ENCODE measurements at regions not wholly inside any gene's neighbourhood (a gene's known extent, or its start where the extent isn't known, plus 50 kb on each side); places are given as distances from the start of the nearest gene placed in this dataset.

GRCh38 chr16:87229230-87230188 is 87.7 kb downstream of the C16orf95 start:
- H3K9me3 Mint-ChIP-seq, result peaks cover 3% of the 10 kb centered on the region
- CTCF ChIA-PET, result interaction anchor here (0.7 kb wide), 1 partner anchor 406 kb away, joined by 3 read pairs; no protein-coding TSS in a partner anchor
- no peak overlapping the region for H3K27ac Mint-ChIP-seq
- no peak for DNase-seq
- POLR2A ChIA-PET, result no interaction called here
- intact Hi-C loops (cut with micrococcal nuclease), result no loop called here
- no peaks in the 10 kb centered on the region for H3K36me3 Mint-ChIP-seq
- no peaks in the 10 kb centered on the region for H3K27me3 Mint-ChIP-seq
- H3K4me1 Mint-ChIP-seq (ENCODE audit: low read depth), result no peaks in the 10 kb centered on the region
- no peak overlapping the region for H3K4me3 Mint-ChIP-seq

- peaks cover 3% of the 10 kb centered on the region for H3K9me3 Mint-ChIP-seq
- no peaks in the 10 kb centered on the region for H3K36me3 Mint-ChIP-seq
- CTCF ChIA-PET, result no interaction called here
- H3K4me1 Mint-ChIP-seq (ENCODE audit: low read depth), result no peaks in the 10 kb centered on the region
- H3K4me3 Mint-ChIP-seq, result no peak overlapping the region
- intact Hi-C loops (cut with micrococcal nuclease), result no loop called here
- peaks cover under 1% of the 10 kb centered on the region for H3K27me3 Mint-ChIP-seq
- no peak overlapping the region for H3K27ac Mint-ChIP-seq
- POLR2A ChIA-PET, result no interaction called here
- DNase-seq, result no peak
Measured at GRCh38 chr16:87230571-87230970, 86.6 kb downstream of the C16orf95 start.

- H3K36me3 Mint-ChIP-seq, result no peaks in the 10 kb centered on the region
- POLR2A ChIA-PET, result no interaction called here
- H3K4me3 Mint-ChIP-seq, result no peak overlapping the region
- CTCF ChIA-PET, result interaction anchor here (0.6 kb wide), 1 partner anchor 118 kb away, joined by 5 read pairs; no protein-coding TSS in a partner anchor
- intact Hi-C loops (cut with micrococcal nuclease), result no loop called here
- DNase-seq, result no peak
- H3K27ac Mint-ChIP-seq, result no peak overlapping the region
- H3K27me3 Mint-ChIP-seq, result peaks cover 5% of the 10 kb centered on the region
- H3K9me3 Mint-ChIP-seq, result peaks cover 3% of the 10 kb centered on the region
- H3K4me1 Mint-ChIP-seq (ENCODE audit: low read depth), result peaks cover 5% of the 10 kb centered on the region
Measured at GRCh38 chr16:87231295-87231694, 85.9 kb downstream of the C16orf95 start.

- ChIA-PET POLR2A (no interaction called here), CTCF (no interaction called here)
- peaks cover 8% of the 10 kb centered on the region for H3K27me3 Mint-ChIP-seq
- H3K27ac Mint-ChIP-seq, result no peak overlapping the region
- no peak for DNase-seq
- peaks cover 3% of the 10 kb centered on the region for H3K9me3 Mint-ChIP-seq
- no peaks in the 10 kb centered on the region for H3K36me3 Mint-ChIP-seq
- H3K4me1 Mint-ChIP-seq (ENCODE audit: low read depth), result peaks cover 9% of the 10 kb centered on the region
- H3K4me3 Mint-ChIP-seq, result no peak overlapping the region
- intact Hi-C loops (cut with micrococcal nuclease), result no loop called here
Measured at GRCh38 chr16:87231911-87232310, 85.3 kb downstream of the C16orf95 start.

- DNase-seq, result no peak
- Mint-ChIP-seq H3K4me1 (ENCODE audit: low read depth) (peaks cover 9% of the 10 kb centered on the region), H3K27ac (no peak overlapping the region), H3K27me3 (peaks cover 12% of the 10 kb centered on the region), H3K4me3 (no peak overlapping the region), H3K36me3 (no peaks in the 10 kb centered on the region), H3K9me3 (peaks cover 3% of the 10 kb centered on the region)
- ChIA-PET POLR2A (no interaction called here), CTCF (interaction anchor here (1.2 kb wide), 1 partner anchor 31 kb away, joined by 3 read pairs; no protein-coding TSS in a partner anchor)
- intact Hi-C loops (cut with micrococcal nuclease), result no loop called here
Measured at GRCh38 chr16:87233928-87234327, 83.3 kb downstream of the C16orf95 start.

- no peak overlapping the region for H3K4me3 Mint-ChIP-seq
- peaks cover 3% of the 10 kb centered on the region for H3K9me3 Mint-ChIP-seq
- H3K36me3 Mint-ChIP-seq, result no peaks in the 10 kb centered on the region
- POLR2A ChIA-PET, result no interaction called here
- no peak overlapping the region for H3K27ac Mint-ChIP-seq
- peaks cover 12% of the 10 kb centered on the region for H3K27me3 Mint-ChIP-seq
- CTCF ChIA-PET, result interaction anchor here (1.2 kb wide), 1 partner anchor 31 kb away, joined by 3 read pairs; no protein-coding TSS in a partner anchor
- no peak for DNase-seq
- H3K4me1 Mint-ChIP-seq (ENCODE audit: low read depth), result peaks cover 9% of the 10 kb centered on the region
- intact Hi-C loops (cut with micrococcal nuclease), result no loop called here
Measured at GRCh38 chr16:87234601-87235000, 82.6 kb downstream of the C16orf95 start.

GRCh38 chr16:87235810-87236515 is 81.2 kb downstream of the C16orf95 start:
- POLR2A ChIA-PET, result no interaction called here
- no peak for DNase-seq
- no peak overlapping the region for H3K4me3 Mint-ChIP-seq

GRCh38 chr16:87236516-87237115 is 80.6 kb downstream of the C16orf95 start:
- H3K27me3 Mint-ChIP-seq, result peaks cover 12% of the 10 kb centered on the region
- CTCF ChIA-PET, result no interaction called here
- POLR2A ChIA-PET, result no interaction called here
- H3K4me1 Mint-ChIP-seq (ENCODE audit: low read depth), result peaks cover 11% of the 10 kb centered on the region
- H3K4me3 Mint-ChIP-seq, result no peak overlapping the region
- no peak overlapping the region for H3K27ac Mint-ChIP-seq
- intact Hi-C loops (cut with micrococcal nuclease), result no loop called here
- H3K36me3 Mint-ChIP-seq, result no peaks in the 10 kb centered on the region
- peaks cover 3% of the 10 kb centered on the region for H3K9me3 Mint-ChIP-seq
- DNase-seq, result no peak

More at GRCh38 chr16:87235810-87236515, 81.2 kb downstream of the C16orf95 start:
- no peaks in the 10 kb centered on the region for H3K36me3 Mint-ChIP-seq
- peaks cover 3% of the 10 kb centered on the region for H3K9me3 Mint-ChIP-seq
- intact Hi-C loops (cut with micrococcal nuclease), result no loop called here
- peaks cover 11% of the 10 kb centered on the region for H3K4me1 Mint-ChIP-seq (ENCODE audit: low read depth)
- CTCF ChIA-PET, result no interaction called here
- no peak overlapping the region for H3K27ac Mint-ChIP-seq
- peaks cover 12% of the 10 kb centered on the region for H3K27me3 Mint-ChIP-seq

GRCh38 chr16:87238361-87238715 is 78.9 kb downstream of the C16orf95 start:
- intact Hi-C loops (cut with micrococcal nuclease), result no loop called here
- DNase-seq, result no peak
- no peaks in the 10 kb centered on the region for H3K9me3 Mint-ChIP-seq
- POLR2A ChIA-PET, result no interaction called here
- no peak overlapping the region for H3K27ac Mint-ChIP-seq
- CTCF ChIA-PET, result no interaction called here
- peaks cover 11% of the 10 kb centered on the region for H3K4me1 Mint-ChIP-seq (ENCODE audit: low read depth)
- H3K36me3 Mint-ChIP-seq, result no peaks in the 10 kb centered on the region
- H3K27me3 Mint-ChIP-seq, result peaks cover 12% of the 10 kb centered on the region
- no peak overlapping the region for H3K4me3 Mint-ChIP-seq

GRCh38 chr16:87239545-87239944 is 77.6 kb downstream of the C16orf95 start:
- no peaks in the 10 kb centered on the region for H3K9me3 Mint-ChIP-seq
- ChIA-PET CTCF (no interaction called here), POLR2A (no interaction called here)
- no peak overlapping the region for H3K4me3 Mint-ChIP-seq
- no peaks in the 10 kb centered on the region for H3K36me3 Mint-ChIP-seq
- H3K27ac Mint-ChIP-seq, result no peak overlapping the region
- peaks cover 12% of the 10 kb centered on the region for H3K27me3 Mint-ChIP-seq
- peaks cover 15% of the 10 kb centered on the region for H3K4me1 Mint-ChIP-seq (ENCODE audit: low read depth)
- DNase-seq, result no peak
- intact Hi-C loops (cut with micrococcal nuclease), result no loop called here

- ChIA-PET CTCF (interaction anchor here (0.6 to 1.3 kb wide), 2 partner anchors 37 to 198 kb away, joined by 3 to 4 read pairs; no protein-coding TSS in a partner anchor), POLR2A (no interaction called here)
- DNase-seq, result no peak
- Mint-ChIP-seq H3K4me1 (ENCODE audit: low read depth) (peaks cover 15% of the 10 kb centered on the region), H3K9me3 (no peaks in the 10 kb centered on the region), H3K36me3 (no peaks in the 10 kb centered on the region), H3K4me3 (no peak overlapping the region), H3K27ac (no peak overlapping the region), H3K27me3 (peaks cover 12% of the 10 kb centered on the region)
- intact Hi-C loops (cut with micrococcal nuclease), result no loop called here
Measured at GRCh38 chr16:87240211-87241136, 76.7 kb downstream of the C16orf95 start.
